ENCODE measurements at regions not wholly inside any gene's neighbourhood (a gene's known extent, or its start where the extent isn't known, plus 50 kb on each side); places are given as distances from the start of the nearest gene placed in this dataset.

DNA sequence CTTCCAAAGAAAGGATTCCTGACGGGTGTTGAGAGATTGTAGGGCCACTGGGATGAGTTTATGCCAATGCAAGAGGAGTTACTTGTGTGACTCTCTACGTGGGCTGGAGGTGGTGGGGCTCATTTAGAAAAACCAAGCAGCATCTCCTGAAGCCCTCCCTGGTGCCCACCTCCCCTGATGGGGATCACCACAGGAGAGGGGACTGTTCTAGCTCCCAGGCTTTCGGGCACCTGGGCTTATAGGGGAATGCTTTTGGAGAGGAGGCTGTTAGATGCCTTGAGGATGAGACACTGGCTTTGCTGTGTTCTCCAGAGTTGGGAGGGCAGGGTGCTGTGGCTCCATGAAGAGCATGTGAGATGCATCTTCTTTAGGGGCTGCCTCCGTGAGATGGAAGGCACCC, 65.0 kb downstream of the IRX1 start:
- intact Hi-C loops (cut with micrococcal nuclease): no loop called here
- Mint-ChIP-seq H3K4me3 (no peak overlapping the region), H3K36me3 (ENCODE audit: low read depth) (no peaks in the 10 kb centered on the region), H3K4me1 (ENCODE audit: low read depth) (no peaks in the 10 kb centered on the region), H3K9me3 (peaks cover 4% of the 10 kb centered on the region), H3K27me3 (no peaks in the 10 kb centered on the region), H3K27ac (no peak overlapping the region)
- TF ChIP-seq, protein P1, sequence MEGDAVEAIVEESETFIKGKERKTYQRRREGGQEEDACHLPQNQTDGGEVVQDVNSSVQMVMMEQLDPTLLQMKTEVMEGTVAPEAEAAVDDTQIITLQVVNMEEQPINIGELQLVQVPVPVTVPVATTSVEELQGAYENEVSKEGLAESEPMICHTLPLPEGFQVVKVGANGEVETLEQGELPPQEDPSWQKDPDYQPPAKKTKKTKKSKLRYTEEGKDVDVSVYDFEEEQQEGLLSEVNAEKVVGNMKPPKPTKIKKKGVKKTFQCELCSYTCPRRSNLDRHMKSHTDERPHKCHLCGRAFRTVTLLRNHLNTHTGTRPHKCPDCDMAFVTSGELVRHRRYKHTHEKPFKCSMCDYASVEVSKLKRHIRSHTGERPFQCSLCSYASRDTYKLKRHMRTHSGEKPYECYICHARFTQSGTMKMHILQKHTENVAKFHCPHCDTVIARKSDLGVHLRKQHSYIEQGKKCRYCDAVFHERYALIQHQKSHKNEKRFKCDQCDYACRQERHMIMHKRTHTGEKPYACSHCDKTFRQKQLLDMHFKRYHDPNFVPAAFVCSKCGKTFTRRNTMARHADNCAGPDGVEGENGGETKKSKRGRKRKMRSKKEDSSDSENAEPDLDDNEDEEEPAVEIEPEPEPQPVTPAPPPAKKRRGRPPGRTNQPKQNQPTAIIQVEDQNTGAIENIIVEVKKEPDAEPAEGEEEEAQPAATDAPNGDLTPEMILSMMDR (IDR thresholded peaks at IDR 0.05): no peak
- ATAC-seq: no peak
- DNase-seq: no peak
- POLR2A ChIA-PET: no interaction called here
- CTCF ChIA-PET: no interaction called here

DNA sequence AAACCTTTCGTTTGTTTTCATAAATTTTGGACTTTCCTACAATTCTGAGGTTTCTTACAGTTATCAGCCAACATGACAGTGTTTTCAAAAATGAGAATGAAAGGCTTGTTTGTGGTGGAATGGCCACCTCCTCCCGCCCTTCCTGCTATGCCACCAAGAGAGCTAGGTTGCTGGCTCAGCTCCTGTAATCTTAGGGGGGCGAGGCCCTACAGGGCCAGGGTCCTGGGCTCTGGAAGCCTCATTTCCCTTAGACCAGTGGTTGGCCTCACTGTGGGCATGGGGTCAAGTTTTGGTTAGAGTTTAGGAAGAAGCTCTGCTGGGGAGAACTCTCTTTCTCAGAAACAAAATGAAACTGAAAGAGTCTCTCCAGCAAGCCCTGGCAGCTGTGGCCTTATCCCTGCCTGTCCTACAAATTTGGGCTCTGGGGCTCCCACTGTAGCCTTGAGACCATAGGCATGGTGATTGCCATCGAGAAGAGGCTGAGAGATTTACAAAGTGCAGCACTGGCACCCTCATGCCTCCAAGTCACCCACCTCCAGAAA, 66.2 kb downstream of the IRX1 start:
- no peak for ATAC-seq
- TF ChIP-seq, protein P1 (IDR thresholded peaks at IDR 0.05): no peak
- Mint-ChIP-seq H3K27ac (no peak overlapping the region), H3K27me3 (no peaks in the 10 kb centered on the region), H3K36me3 (ENCODE audit: low read depth) (no peaks in the 10 kb centered on the region), H3K9me3 (peaks cover 4% of the 10 kb centered on the region), H3K4me1 (ENCODE audit: low read depth) (no peaks in the 10 kb centered on the region), H3K4me3 (no peak overlapping the region)
- intact Hi-C loops (cut with micrococcal nuclease): no loop called here
- no peak for DNase-seq
- ChIA-PET CTCF (no interaction called here), POLR2A (no interaction called here)

DNA sequence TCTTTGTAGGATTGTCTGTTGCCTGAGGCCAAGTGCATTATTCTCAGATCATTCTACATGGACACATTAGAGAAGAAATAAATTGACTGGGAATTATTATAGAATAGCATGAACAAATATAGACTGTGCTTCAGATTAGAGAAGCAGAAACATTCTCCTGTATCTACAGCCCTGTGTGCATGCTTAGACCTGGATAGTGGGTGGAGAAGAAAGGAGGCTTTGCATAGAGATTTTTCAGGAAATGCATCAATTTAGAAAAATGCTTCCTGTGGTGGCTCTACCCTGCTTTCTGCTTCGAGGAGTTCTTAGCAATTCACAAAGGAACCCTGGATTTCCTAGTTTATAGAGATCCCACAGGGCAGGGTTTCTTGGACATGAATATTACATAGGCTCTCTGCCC, 66.7 kb downstream of the IRX1 start:
- Mint-ChIP-seq H3K4me1 (ENCODE audit: low read depth) (no peaks in the 10 kb centered on the region), H3K9me3 (peaks cover 4% of the 10 kb centered on the region), H3K36me3 (ENCODE audit: low read depth) (no peaks in the 10 kb centered on the region), H3K4me3 (no peak overlapping the region), H3K27ac (no peak overlapping the region), H3K27me3 (no peaks in the 10 kb centered on the region)
- TF ChIP-seq, protein P1 (IDR thresholded peaks at IDR 0.05): no peak
- CTCF ChIA-PET: no interaction called here
- ATAC-seq: no peak
- intact Hi-C loops (cut with micrococcal nuclease): no loop called here
- POLR2A ChIA-PET: no interaction called here
- DNase-seq: no peak

DNA sequence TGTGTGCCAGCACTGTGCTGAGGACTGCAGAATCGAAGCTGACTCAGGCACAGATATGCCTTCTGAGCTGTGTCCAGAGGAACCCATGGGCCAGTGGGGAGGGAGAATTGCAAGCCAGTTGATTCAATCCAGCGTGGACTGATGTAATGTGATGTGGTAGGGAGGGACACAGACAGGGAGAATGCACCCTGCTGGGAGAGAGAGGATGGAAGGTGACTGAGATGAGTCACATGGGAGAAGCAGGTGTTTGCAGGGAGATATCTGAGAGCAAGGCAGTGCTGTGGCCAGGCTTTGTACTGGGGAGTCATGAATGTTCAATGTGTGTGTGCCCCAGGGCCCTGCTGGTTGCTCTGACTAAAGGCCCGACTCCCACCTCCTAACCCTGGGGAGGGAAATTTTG, 75.7 kb downstream of the IRX1 start:
- POLR2A ChIA-PET: no interaction called here
- ATAC-seq (no peak), DNase-seq (no peak)
- CTCF ChIA-PET: no interaction called here
- TF ChIP-seq, protein P1 (IDR thresholded peaks at IDR 0.05): no peak
- Mint-ChIP-seq H3K4me1 (ENCODE audit: low read depth) (no peaks in the 10 kb centered on the region), H3K27ac (no peak overlapping the region), H3K4me3 (no peak overlapping the region), H3K27me3 (no peaks in the 10 kb centered on the region), H3K9me3 (peaks cover 2% of the 10 kb centered on the region), H3K36me3 (ENCODE audit: low read depth) (no peaks in the 10 kb centered on the region)
- intact Hi-C loops (cut with micrococcal nuclease): no loop called here

DNA sequence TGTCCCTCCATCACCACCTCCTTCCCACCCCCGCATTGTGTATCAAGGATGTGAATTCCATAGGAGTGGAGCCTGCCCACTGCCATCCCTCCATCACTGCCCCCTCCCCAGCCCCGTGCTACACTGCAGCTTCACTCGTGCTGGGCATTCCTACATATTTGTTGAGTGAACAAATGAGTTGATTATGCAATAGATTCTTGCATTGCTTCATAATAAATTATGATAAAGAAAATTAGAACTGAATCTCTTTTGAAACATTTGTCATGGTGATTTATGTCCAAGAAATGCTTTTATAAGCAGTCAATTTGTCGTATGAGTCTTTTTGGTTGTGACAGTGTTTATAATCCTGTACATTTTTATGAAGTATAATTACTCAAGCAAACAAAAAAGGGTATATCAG, 83.2 kb downstream of the IRX1 start:
- no peak overlapping the region for H3K27ac Mint-ChIP-seq
- TF ChIP-seq, protein P1 (IDR thresholded peaks at IDR 0.05): no peak
- ATAC-seq (no peak), DNase-seq (no peak)
- no peaks in the 10 kb centered on the region for H3K36me3 Mint-ChIP-seq (ENCODE audit: low read depth)
- H3K4me1 Mint-ChIP-seq (ENCODE audit: low read depth): no peaks in the 10 kb centered on the region
- no peaks in the 10 kb centered on the region for H3K27me3 Mint-ChIP-seq
- H3K9me3 Mint-ChIP-seq: no peaks in the 10 kb centered on the region
- CTCF ChIA-PET: no interaction called here
- POLR2A ChIA-PET: no interaction called here
- no peak overlapping the region for H3K4me3 Mint-ChIP-seq
- intact Hi-C loops (cut with micrococcal nuclease): no loop called here
